Esophagus muscularis mucosa (tissue), 4 donors: ENCODE measurements at regions not wholly inside any gene's neighbourhood (a gene's known extent, or its start where the extent isn't known, plus 50 kb on each side); places are given as distances from the start of the nearest gene placed in this dataset.
"Not testable (repeated sequence)": the region's sequence is repeated elsewhere in the genome, so short reads cannot be mapped to it uniquely, and the experiment has no call there.

Experiments used
- EP300 ChIP-seq: sonication (generic); formaldehyde crosslinking; IDR thresholded peaks from one replicate; pipeline ENCODE4 v1.6.1; 2017; ENCODE audit warnings: antibody characterized with exemption
- POLR2A ChIP-seq: fragments of 450-650 bp; IDR thresholded peaks from one replicate; pipeline ENCODE4 v1.6.1; 2017; ENCODE audit warnings: antibody characterized with exemption, moderate library complexity, mild to moderate bottlenecking, low read depth
- POLR2AphosphoS5 ChIP-seq, 2 donors: sonication (generic); formaldehyde crosslinking; IDR thresholded peaks; one replicate each; pipeline ENCODE4 v1.6.1; 2017; ENCODE audit warnings: antibody characterized with exemption in 2 of 2
- TF ChIP-seq, protein P1 (sequence below), 3 experiments: fragments of 200-600 bp in 2 of 3; fragments of 450-650 bp in 1 of 3; sonication (generic) in 2 of 3; IDR thresholded peaks; one replicate each; pipeline ENCODE4 v1.5.1; 2017 to 2019; ENCODE audit warnings: antibody characterized with exemption in 3 of 3, mild to moderate bottlenecking in 2 of 3, moderate library complexity in 1 of 3

DNA sequence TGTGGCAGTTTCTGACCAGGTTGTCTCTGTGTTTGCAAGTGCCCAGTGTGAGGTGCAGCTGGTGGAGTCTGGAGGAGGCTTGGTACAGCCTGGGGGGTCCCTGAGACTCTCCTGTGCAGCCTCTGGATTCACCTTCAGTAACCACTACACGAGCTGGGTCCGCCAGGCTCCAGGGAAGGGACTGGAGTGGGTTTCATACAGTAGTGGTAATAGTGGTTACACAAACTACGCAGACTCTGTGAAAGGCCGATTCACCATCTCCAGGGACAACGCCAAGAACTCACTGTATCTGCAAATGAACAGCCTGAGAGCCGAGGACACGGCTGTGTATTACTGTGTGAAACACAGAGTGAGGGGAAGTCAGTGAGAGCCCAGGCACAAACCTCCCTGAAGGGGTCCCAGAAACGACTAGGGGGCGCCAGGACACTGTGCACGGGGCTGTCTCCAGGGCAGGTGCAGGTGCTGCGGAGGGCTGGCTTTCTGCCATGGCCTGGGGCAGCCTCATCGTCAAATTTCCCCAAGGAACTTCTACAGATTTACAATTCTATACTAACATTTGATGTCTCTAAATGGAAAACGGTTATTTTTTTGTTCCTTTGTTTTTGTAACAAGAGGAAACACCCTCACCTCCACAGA is 187.0 kb upstream of the TP53TG3D start:
- TF ChIP-seq POLR2A; POLR2AphosphoS5 (IDR thresholded peaks at IDR 0.05); EP300: not testable (repeated sequence)
- TF ChIP-seq, protein P1, sequence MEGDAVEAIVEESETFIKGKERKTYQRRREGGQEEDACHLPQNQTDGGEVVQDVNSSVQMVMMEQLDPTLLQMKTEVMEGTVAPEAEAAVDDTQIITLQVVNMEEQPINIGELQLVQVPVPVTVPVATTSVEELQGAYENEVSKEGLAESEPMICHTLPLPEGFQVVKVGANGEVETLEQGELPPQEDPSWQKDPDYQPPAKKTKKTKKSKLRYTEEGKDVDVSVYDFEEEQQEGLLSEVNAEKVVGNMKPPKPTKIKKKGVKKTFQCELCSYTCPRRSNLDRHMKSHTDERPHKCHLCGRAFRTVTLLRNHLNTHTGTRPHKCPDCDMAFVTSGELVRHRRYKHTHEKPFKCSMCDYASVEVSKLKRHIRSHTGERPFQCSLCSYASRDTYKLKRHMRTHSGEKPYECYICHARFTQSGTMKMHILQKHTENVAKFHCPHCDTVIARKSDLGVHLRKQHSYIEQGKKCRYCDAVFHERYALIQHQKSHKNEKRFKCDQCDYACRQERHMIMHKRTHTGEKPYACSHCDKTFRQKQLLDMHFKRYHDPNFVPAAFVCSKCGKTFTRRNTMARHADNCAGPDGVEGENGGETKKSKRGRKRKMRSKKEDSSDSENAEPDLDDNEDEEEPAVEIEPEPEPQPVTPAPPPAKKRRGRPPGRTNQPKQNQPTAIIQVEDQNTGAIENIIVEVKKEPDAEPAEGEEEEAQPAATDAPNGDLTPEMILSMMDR (IDR thresholded peaks at IDR 0.05), result not testable (repeated sequence)
